ENCODE measurements at regions not wholly inside any gene's neighbourhood (a gene's known extent, or its start where the extent isn't known, plus 50 kb on each side); places are given as distances from the start of the nearest gene placed in this dataset.

DNA sequence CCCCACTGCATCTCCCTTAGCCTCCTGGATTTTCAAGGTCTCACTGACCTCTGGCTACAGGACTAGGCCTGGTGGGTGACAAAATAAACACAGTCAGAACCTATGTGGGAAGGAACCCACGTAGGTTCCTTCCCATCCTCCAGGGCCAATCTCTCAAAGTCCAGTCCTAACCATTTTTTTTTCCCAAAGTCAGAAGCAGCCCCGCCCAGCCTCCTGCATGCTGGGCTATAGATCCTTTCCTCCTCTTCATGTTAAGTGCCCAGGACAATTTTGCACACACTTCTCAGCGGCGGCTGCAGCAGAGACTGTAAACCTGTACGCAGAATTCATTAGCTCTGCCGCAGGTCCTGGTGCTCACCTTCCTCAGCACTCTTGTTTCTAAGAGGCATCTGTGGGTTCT is 285.8 kb downstream of the NPIPA8 start:
- TF ChIP-seq POLR2A (IDR thresholded peaks at IDR 0.05), result no peak
- TF ChIP-seq, protein P1, sequence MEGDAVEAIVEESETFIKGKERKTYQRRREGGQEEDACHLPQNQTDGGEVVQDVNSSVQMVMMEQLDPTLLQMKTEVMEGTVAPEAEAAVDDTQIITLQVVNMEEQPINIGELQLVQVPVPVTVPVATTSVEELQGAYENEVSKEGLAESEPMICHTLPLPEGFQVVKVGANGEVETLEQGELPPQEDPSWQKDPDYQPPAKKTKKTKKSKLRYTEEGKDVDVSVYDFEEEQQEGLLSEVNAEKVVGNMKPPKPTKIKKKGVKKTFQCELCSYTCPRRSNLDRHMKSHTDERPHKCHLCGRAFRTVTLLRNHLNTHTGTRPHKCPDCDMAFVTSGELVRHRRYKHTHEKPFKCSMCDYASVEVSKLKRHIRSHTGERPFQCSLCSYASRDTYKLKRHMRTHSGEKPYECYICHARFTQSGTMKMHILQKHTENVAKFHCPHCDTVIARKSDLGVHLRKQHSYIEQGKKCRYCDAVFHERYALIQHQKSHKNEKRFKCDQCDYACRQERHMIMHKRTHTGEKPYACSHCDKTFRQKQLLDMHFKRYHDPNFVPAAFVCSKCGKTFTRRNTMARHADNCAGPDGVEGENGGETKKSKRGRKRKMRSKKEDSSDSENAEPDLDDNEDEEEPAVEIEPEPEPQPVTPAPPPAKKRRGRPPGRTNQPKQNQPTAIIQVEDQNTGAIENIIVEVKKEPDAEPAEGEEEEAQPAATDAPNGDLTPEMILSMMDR (IDR thresholded peaks at IDR 0.05), result no peak
- DNase-seq, result no peak
- intact Hi-C loops (cut with DNase I; ENCODE audit: low total_unique reads), result no loop called here
- Histone ChIP-seq H3K9me3 (no peaks in the 10 kb centered on the region), H3K36me3 (ENCODE audit: low read depth, missing control alignments) (no peaks in the 10 kb centered on the region), H3K27me3 (no peaks in the 10 kb centered on the region), H3K27ac (no peak overlapping the region), H3K4me3 (no peak overlapping the region), H3K4me1 (no peaks in the 10 kb centered on the region)
- 83 to 90% methylated on average over 6 of the region's 6 CpGs for WGBS, 2 donors

DNA sequence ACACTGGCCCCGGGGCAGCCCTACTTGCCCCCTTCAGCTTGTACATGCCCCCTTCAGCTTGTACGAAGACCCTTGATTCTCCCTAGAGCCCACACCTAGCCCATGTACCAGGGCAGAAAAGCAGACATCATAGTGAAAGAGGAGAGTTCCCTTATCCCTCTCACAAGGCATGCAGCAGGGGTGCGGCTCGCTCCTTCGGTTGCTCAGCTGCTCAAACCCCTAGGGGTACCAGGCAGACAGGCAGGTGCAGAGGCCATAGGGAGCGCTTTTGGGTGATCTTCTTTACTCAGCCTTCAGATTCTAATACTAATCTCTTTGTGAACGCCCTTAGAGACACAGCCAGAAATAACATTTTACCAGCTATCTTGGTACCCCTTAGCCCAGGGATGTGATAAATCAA is 286.3 kb downstream of the NPIPA8 start:
- H3K4me3 ChIP-seq, result no peak overlapping the region
- intact Hi-C loops (cut with DNase I; ENCODE audit: low total_unique reads), result no loop called here
- no peaks in the 10 kb centered on the region for H3K4me1 ChIP-seq
- no peak for DNase-seq
- H3K27me3 ChIP-seq, result no peaks in the 10 kb centered on the region
- H3K9me3 ChIP-seq, result no peaks in the 10 kb centered on the region
- H3K27ac ChIP-seq, result no peak overlapping the region
- 86 to 90% methylated on average over 7 of the region's 7 CpGs for WGBS, 2 donors
- TF ChIP-seq POLR2A (IDR thresholded peaks at IDR 0.05), result no peak
- TF ChIP-seq, protein P1 (IDR thresholded peaks at IDR 0.05), result no peak
- H3K36me3 ChIP-seq (ENCODE audit: low read depth, missing control alignments), result no peaks in the 10 kb centered on the region

DNA sequence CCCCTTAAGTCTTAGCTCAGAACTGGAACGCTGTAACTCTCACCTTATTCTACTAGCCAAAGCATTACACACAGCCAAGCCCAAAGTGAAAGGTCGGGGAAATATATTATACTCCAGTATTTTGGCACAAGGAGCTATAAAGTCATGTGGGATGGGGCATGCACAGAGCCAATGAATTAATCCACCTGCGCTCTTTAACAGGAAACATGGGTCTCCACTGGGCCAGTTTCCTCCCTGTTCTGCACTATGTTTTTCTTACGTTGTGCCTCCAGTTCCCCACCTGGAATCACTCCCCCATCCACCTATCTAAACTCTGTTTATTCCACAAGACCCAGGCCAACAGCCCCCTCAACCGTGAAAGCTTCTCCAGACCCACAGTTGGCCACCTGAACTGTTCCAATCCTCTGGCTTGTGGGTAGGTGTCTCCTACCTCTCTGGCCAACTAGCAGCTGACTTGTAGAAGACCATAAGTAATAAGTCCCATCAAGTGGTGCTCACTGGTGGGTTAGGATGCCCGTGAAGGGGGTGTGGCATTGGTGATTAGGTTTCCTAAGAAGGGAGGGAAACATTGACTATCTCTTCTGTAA is 286.9 kb downstream of the NPIPA8 start:
- no peaks in the 10 kb centered on the region for H3K9me3 ChIP-seq
- intact Hi-C loops (cut with DNase I; ENCODE audit: low total_unique reads), result no loop called here
- WGBS, 2 donors, result 66 to 74% methylated on average over 5 to 6 of the region's 6 CpGs
- no peak for DNase-seq
- H3K27me3 ChIP-seq, result no peaks in the 10 kb centered on the region
- TF ChIP-seq, protein P1 (IDR thresholded peaks at IDR 0.05), result no peak
- no peak for TF ChIP-seq POLR2A (IDR thresholded peaks at IDR 0.05)
- H3K4me3 ChIP-seq, result no peak overlapping the region
- no peak overlapping the region for H3K27ac ChIP-seq
- no peaks in the 10 kb centered on the region for H3K4me1 ChIP-seq
- H3K36me3 ChIP-seq (ENCODE audit: low read depth, missing control alignments), result no peaks in the 10 kb centered on the region

DNA sequence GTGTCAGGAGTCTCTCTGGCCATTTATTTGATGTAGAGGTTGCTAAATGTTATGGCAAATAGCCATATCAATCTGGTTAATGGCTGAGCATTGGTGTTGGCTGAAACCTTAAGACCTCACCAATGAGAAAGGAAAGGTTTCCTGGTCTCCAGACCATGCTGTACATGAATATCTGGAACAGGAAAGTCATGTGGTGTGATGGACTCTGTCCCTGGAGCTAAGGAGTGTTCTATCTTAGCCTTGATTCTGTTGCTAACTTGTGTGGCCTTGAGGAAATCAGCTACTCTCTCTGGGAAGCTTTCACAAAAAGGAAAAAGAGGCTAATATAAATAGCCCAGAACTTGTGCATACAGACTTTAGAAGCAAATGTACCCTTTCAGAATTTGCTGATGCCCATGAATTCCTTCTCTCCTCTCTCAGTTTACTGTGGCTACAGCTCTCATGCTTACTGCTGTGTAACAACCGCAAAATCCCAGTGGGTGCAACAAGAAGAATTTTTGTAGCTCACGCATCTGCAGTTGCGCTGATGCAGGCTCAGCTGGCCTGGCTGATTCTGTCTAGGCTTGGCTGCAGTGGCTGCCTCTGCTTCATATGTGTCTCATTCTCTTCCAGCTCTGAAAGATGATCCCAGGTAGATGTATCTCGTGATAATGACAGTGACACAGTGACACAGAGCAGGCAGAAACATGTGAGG is 287.5 kb downstream of the NPIPA8 start:
- peak; percentile 17 for DNase-seq
- no peak overlapping the region for H3K4me3 ChIP-seq
- 70 to 73% methylated on average over 4 of the region's 4 CpGs for WGBS, 2 donors
- no peak overlapping the region for H3K27ac ChIP-seq
- no peak for TF ChIP-seq POLR2A (IDR thresholded peaks at IDR 0.05)
- TF ChIP-seq, protein P1 (IDR thresholded peaks at IDR 0.05), result no peak
- no peaks in the 10 kb centered on the region for H3K4me1 ChIP-seq
- no peaks in the 10 kb centered on the region for H3K36me3 ChIP-seq (ENCODE audit: low read depth, missing control alignments)
- no peaks in the 10 kb centered on the region for H3K9me3 ChIP-seq
- intact Hi-C loops (cut with DNase I; ENCODE audit: low total_unique reads), result no loop called here
- no peaks in the 10 kb centered on the region for H3K27me3 ChIP-seq

DNA sequence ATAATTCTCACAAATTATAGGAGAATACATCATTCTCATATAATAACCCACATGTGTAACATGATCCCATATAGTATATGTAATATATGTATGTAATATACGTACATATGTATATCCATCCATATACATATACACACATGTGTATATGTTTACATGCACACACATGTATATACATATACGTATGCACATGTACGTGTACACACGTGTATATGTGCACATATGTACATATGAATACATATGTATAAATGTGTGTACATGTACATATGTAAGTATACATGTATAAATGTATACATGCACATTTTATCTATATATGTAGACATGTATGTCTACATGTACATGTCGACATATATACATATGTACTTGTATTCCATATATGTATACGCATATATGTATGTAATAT is 288.8 kb downstream of the NPIPA8 start:
- H3K4me1 ChIP-seq, result no peaks in the 10 kb centered on the region

More for the DNA sequence above, 288.8 kb downstream of the NPIPA8 start:
- no peak overlapping the region for H3K27ac ChIP-seq
- H3K27me3 ChIP-seq, result no peaks in the 10 kb centered on the region
- H3K9me3 ChIP-seq, result no peaks in the 10 kb centered on the region
- no peak for DNase-seq
- no peaks in the 10 kb centered on the region for H3K36me3 ChIP-seq (ENCODE audit: low read depth, missing control alignments)
- no peak overlapping the region for H3K4me3 ChIP-seq
- TF ChIP-seq POLR2A (IDR thresholded peaks at IDR 0.05), result no peak
- TF ChIP-seq, protein P1 (IDR thresholded peaks at IDR 0.05), result no peak
- intact Hi-C loops (cut with DNase I; ENCODE audit: low total_unique reads), result no loop called here
- 92 to 93% methylated on average over 6 of the region's 6 CpGs for WGBS, 2 donors
